HEK293 (cell line): ENCODE measurements at regions not wholly inside any gene's neighbourhood (a gene's known extent, or its start where the extent isn't known, plus 50 kb on each side); places are given as distances from the start of the nearest gene placed in this dataset.

Experiments
- CTCF ChIA-PET: fragments of 350-600 bp; formaldehyde crosslinking; extraction: SDS; loops from one replicate; lab custom pipeline; 2021; ENCODE audit warnings: antibody characterized with exemption; lab: Yijun Ruan, JAX
- POLR2A ChIA-PET: fragments of 300-600 bp; formaldehyde crosslinking; extraction: SDS; loops from one replicate; lab custom pipeline; 2020; ENCODE audit warnings: antibody characterized with exemption, inconsistent platforms; lab: Yijun Ruan, JAX
- H3K27ac ChIP-seq: fragments of 200-500 bp; sonication (Bioruptor generic); 2 replicates; pipeline ENCODE4 v1.5.1; 2014; ENCODE audit warnings: low read depth, low read length, control low read depth, inconsistent platforms; ENCODE audit errors: extremely low read depth
- H3K36me3 ChIP-seq, 2 experiments: fragments of 200-500 bp in 1 of 2; sonication (Bioruptor generic) in 1 of 2; 1 replicate in 1 of 2; 2 replicates in 1 of 2; pipeline ENCODE4 v1.5.1; 2014 to 2017; ENCODE audit warnings: inconsistent platforms in 2 of 2, low read length in 2 of 2; ENCODE audit not compliant: control insufficient read depth in 2 of 2, insufficient read depth in 1 of 2
- H3K4me1 ChIP-seq: fragments of 200-500 bp; sonication (Bioruptor generic); 2 replicates; pipeline ENCODE4 v1.5.1; 2014; ENCODE audit warnings: mild to moderate bottlenecking, low read length, inconsistent platforms; ENCODE audit not compliant: control insufficient read depth, insufficient read depth
- H3K4me3 ChIP-seq: 2 replicates; pipeline ENCODE4 v1.5.1; 2011; ENCODE audit warnings: low read depth, mild to moderate bottlenecking, control low read depth, low read length, moderate library complexity
- H3K9me3 ChIP-seq: fragments of 200-500 bp; sonication (Bioruptor generic); 2 replicates; pipeline ENCODE4 v1.5.1; 2014; ENCODE audit warnings: low read depth, low read length, inconsistent platforms; ENCODE audit not compliant: control insufficient read depth, insufficient read depth
- GLIS2 ChIP-seq: fragments of 450-650 bp; formaldehyde crosslinking; IDR thresholded peaks from 2 replicates; pipeline ENCODE4 v1.5.1; 2016; ENCODE audit warnings: missing biosample characterization, missing genetic modification characterization
- MEIS1 ChIP-seq: sonication (generic); formaldehyde crosslinking; IDR thresholded peaks from 2 replicates; pipeline ENCODE4 v1.8.1; 2022; ENCODE audit warnings: missing genetic modification reagents, mild to moderate bottlenecking, borderline replicate concordance
- OVOL3 ChIP-seq: fragments of 450-650 bp; formaldehyde crosslinking; IDR thresholded peaks from 2 replicates; pipeline ENCODE4 v1.5.1; 2016; ENCODE audit warnings: missing biosample characterization, missing genetic modification characterization
- ZEB2 ChIP-seq: fragments of 450-650 bp; formaldehyde crosslinking; IDR thresholded peaks from 2 replicates; pipeline ENCODE4 v1.5.1; 2016; ENCODE audit warnings: missing biosample characterization, missing genetic modification characterization
- ZFP3 ChIP-seq: fragments of 450-650 bp; formaldehyde crosslinking; IDR thresholded peaks from 2 replicates; pipeline ENCODE4 v1.5.1; 2016; ENCODE audit warnings: low read depth, missing biosample characterization, missing genetic modification characterization
- ZNF146 ChIP-seq: fragments of 450-650 bp; formaldehyde crosslinking; IDR thresholded peaks from 2 replicates; pipeline ENCODE4 v1.5.1; 2016; ENCODE audit warnings: missing biosample characterization, missing genetic modification characterization
- ZNF175 ChIP-seq: fragments of 450-650 bp; formaldehyde crosslinking; IDR thresholded peaks from 2 replicates; pipeline ENCODE4 v1.5.1; 2016; ENCODE audit warnings: missing biosample characterization, missing genetic modification characterization
- ZNF202 ChIP-seq: fragments of 450-650 bp; formaldehyde crosslinking; IDR thresholded peaks from 2 replicates; pipeline ENCODE4 v1.5.1; 2016; ENCODE audit warnings: missing biosample characterization, missing genetic modification characterization, borderline replicate concordance
- ZNF274 ChIP-seq, 2 experiments: fragments of 200-500 bp in 1 of 2; fragments of 450-650 bp in 1 of 2; sonication (Bioruptor generic) in 1 of 2; formaldehyde crosslinking in 1 of 2; IDR thresholded peaks; 2 replicates each; pipeline versions ENCODE4 v1.5.1 to v1.6.1; 2014 to 2016; ENCODE audit warnings: borderline replicate concordance in 1 of 2, inconsistent platforms in 1 of 2, low read length in 1 of 2, missing biosample characterization in 1 of 2, missing genetic modification characterization in 1 of 2
- ZNF341 ChIP-seq: fragments of 450-650 bp; formaldehyde crosslinking; IDR thresholded peaks from 2 replicates; pipeline ENCODE4; 2016; ENCODE audit warnings: low read depth, missing biosample characterization, missing genetic modification characterization
- ZNF350 ChIP-seq: fragments of 450-650 bp; formaldehyde crosslinking; IDR thresholded peaks from 2 replicates; pipeline ENCODE4 v1.5.0; 2017; ENCODE audit warnings: missing biosample characterization, mild to moderate bottlenecking, missing genetic modification characterization
- ZNF529 ChIP-seq: fragments of 450-650 bp; formaldehyde crosslinking; IDR thresholded peaks from 2 replicates; pipeline ENCODE4 v1.5.1; 2017; ENCODE audit warnings: missing genetic modification characterization, missing biosample characterization; ENCODE audit not compliant: insufficient replicate concordance
- ZNF549 ChIP-seq: fragments of 450-650 bp; IDR thresholded peaks from 2 replicates; pipeline ENCODE4 v1.5.1; 2018; ENCODE audit warnings: missing biosample characterization, missing genetic modification characterization, mild to moderate bottlenecking, inconsistent platforms, moderate library complexity
- ZNF555 ChIP-seq: fragments of 450-650 bp; formaldehyde crosslinking; conservative IDR thresholded peaks from 2 replicates; pipeline ENCODE4 v1.5.1; 2017; ENCODE audit warnings: missing biosample characterization, mild to moderate bottlenecking, missing genetic modification characterization, inconsistent platforms
- ZNF623 ChIP-seq: fragments of 450-650 bp; formaldehyde crosslinking; IDR thresholded peaks from 2 replicates; pipeline ENCODE4 v1.5.1; 2016; ENCODE audit warnings: missing biosample characterization, missing genetic modification characterization
- TF ChIP-seq, protein P1 (sequence below): fragments of 450-650 bp; formaldehyde crosslinking; IDR thresholded peaks from 2 replicates; pipeline ENCODE4 v1.5.1; 2017; ENCODE audit warnings: missing biosample characterization, missing genetic modification characterization
- TF ChIP-seq, protein P2 (sequence below): fragments of 450-650 bp; formaldehyde crosslinking; IDR thresholded peaks from 2 replicates; pipeline ENCODE4 v1.5.1; 2016; ENCODE audit warnings: missing biosample characterization, missing genetic modification characterization
- TF ChIP-seq, protein P3 (sequence below): fragments of 450-650 bp; formaldehyde crosslinking; IDR thresholded peaks from 2 replicates; pipeline ENCODE4 v1.5.1; 2016; ENCODE audit warnings: missing biosample characterization, missing genetic modification characterization
- TF ChIP-seq, protein P4 (sequence below): fragments of 450-650 bp; formaldehyde crosslinking; IDR thresholded peaks from 2 replicates; pipeline ENCODE4 v1.5.1; 2016; ENCODE audit warnings: missing biosample characterization, missing genetic modification characterization

DNA sequence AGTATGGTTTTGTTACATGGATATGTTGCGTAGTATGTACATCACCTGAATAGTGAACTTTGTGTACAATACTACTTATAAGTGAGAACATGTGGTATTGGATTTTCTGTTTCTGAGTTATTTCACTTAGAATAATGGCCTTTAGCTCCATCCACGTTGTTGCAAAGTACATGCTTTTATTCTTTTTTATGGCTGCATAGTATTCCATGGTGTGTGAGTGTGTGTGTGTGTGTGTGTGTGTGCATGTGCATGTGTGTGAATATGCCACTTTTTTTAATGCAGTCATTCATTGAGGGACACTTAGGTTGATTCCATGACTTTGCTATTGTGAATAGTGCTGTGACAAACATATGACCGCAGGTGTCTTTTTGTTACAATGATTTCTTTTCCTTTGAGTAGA lies 147.8 kb downstream of the LEPR start:
- CTCF ChIA-PET = no interaction called here
- POLR2A ChIA-PET = no interaction called here
- H3K4me3 ChIP-seq = no peak overlapping the region
- TF ChIP-seq ZNF623 (no peak), ZNF146 (tag by site-specific recombination) (peak; percentile 84)
- TF ChIP-seq, protein P1, sequence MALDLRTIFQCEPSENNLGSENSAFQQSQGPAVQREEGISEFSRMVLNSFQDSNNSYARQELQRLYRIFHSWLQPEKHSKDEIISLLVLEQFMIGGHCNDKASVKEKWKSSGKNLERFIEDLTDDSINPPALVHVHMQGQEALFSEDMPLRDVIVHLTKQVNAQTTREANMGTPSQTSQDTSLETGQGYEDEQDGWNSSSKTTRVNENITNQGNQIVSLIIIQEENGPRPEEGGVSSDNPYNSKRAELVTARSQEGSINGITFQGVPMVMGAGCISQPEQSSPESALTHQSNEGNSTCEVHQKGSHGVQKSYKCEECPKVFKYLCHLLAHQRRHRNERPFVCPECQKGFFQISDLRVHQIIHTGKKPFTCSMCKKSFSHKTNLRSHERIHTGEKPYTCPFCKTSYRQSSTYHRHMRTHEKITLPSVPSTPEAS (tag by site-specific recombination) = peak; percentile 57
- TF ChIP-seq, all 188 proteins: peak for 2
- Histone ChIP-seq H3K36me3 (no peaks in the 10 kb centered on the region; a peak in 1 of 3 replicates), H3K9me3 (no peaks in the 10 kb centered on the region), H3K27ac (no peak overlapping the region), H3K4me1 (no peaks in the 10 kb centered on the region)

DNA sequence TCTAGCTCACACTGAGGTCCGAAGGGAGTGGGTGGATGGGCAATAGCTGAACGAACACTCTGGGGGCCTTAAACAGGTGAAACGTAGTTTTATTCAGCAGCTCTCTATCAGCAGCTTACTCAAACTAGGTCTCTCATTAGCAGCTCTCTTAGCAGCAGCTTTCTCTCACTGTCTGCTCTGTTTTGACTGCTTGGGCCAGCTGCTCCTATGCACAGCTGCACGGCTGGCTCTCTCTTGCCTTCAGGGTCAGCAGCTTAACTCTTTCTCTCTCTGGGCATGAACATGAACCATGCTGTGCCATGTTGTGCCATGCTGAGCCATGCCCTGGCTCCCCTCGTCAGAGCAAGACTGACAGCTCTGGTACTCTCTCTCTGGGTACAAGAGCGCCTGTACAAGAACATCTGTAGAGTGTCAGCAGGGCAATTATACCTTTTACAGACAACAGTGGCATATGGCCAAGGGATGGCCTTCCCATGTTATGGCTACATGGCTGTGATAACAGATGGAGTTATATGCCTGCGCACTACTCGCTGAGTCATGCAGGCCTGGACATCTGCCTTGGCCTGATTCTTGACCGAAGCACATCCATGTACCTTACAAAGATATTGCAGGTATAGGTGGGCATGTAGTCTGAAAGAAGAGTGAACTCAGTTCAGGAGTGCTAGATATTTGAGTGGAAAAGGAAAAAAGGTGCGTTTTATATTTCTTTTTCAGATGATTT lies 152.4 kb downstream of the LEPR start:
- TF ChIP-seq GLIS2 (tag by site-specific recombination) = no peak
- no peak for TF ChIP-seq ZNF341 (tag by site-specific recombination)
- no peak for TF ChIP-seq ZEB2 (tag by site-specific recombination)
- TF ChIP-seq ZNF202 (tag by site-specific recombination) = no peak
- no peak for TF ChIP-seq ZNF274 (IDR thresholded peaks at IDR 0.05; ENCODE audit: low read length)
- TF ChIP-seq ZNF274 (tag by site-specific recombination; IDR thresholded peaks at IDR 0.05; ENCODE audit: borderline replicate concordance) = no peak
- Histone ChIP-seq H3K4me3 (no peak overlapping the region), H3K4me1 (no peaks in the 10 kb centered on the region), H3K36me3 (peaks cover 0 to 3% of the 10 kb centered on the region in 2 experiments; a peak in 1 of 3 replicates), H3K9me3 (no peaks in the 10 kb centered on the region), H3K27ac (no peak overlapping the region)
- CTCF ChIA-PET = interaction anchor here (0.7 kb wide), 1 partner anchor 375 kb away, joined by 3 read pairs; no protein-coding TSS in a partner anchor
- POLR2A ChIA-PET = no interaction called here

DNA sequence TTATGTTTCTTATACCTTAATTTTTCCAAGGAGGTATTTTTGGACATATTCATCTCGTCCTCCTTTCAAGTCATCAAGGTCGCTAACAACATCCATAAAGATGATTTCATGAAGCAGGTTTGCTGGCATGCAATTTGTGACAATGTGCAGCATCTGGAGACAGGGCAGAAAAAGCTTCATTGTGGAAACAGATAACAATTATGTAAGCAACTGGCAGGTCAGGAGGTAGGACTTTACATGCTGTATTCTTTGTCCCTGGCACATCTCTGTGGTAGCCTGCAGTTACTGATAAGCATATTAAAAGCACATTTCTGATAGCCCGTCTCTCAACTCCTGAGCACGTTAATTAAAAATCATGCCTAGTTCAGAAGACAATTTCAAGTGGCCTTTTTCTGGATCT lies 156.8 kb downstream of the LEPR start:
- H3K4me3 ChIP-seq = no peak overlapping the region
- no peak overlapping the region for H3K27ac ChIP-seq
- no peaks in the 10 kb centered on the region for H3K9me3 ChIP-seq
- CTCF ChIA-PET = no interaction called here
- POLR2A ChIA-PET = no interaction called here
- no peaks in the 10 kb centered on the region for H3K4me1 ChIP-seq
- peaks cover 0 to 3% of the 10 kb centered on the region in 2 experiments; a peak in 1 of 3 replicates for H3K36me3 ChIP-seq
- TF ChIP-seq MEIS1 (no peak), ZNF555 (tag by site-specific recombination) (no peak), ZNF175 (no peak), ZNF549 (tag by site-specific recombination) (no peak), ZNF350 (no peak), ZFP3 (tag by site-specific recombination) (no peak), ZNF529 (tag by site-specific recombination) (no peak), OVOL3 (tag by site-specific recombination) (no peak)
- TF ChIP-seq, protein P2, sequence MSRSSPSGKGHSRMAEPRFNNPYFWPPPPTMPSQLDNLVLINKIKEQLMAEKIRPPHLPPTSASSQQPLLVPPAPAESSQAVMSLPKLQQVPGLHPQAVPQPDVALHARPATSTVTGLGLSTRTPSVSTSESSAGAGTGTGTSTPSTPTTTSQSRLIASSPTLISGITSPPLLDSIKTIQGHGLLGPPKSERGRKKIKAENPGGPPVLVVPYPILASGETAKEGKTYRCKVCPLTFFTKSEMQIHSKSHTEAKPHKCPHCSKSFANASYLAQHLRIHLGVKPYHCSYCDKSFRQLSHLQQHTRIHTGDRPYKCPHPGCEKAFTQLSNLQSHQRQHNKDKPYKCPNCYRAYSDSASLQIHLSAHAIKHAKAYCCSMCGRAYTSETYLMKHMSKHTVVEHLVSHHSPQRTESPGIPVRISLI = no peak
- TF ChIP-seq, protein P3, sequence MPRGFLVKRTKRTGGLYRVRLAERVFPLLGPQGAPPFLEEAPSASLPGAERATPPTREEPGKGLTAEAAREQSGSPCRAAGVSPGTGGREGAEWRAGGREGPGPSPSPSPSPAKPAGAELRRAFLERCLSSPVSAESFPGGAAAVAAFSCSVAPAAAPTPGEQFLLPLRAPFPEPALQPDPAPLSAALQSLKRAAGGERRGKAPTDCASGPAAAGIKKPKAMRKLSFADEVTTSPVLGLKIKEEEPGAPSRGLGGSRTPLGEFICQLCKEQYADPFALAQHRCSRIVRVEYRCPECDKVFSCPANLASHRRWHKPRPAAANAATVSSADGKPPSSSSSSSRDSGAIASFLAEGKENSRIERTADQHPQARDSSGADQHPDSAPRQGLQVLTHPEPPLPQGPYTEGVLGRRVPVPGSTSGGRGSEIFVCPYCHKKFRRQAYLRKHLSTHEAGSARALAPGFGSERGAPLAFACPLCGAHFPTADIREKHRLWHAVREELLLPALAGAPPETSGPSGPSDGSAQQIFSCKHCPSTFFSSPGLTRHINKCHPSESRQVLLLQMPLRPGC (tag by site-specific recombination) = no peak
- TF ChIP-seq, protein P4, sequence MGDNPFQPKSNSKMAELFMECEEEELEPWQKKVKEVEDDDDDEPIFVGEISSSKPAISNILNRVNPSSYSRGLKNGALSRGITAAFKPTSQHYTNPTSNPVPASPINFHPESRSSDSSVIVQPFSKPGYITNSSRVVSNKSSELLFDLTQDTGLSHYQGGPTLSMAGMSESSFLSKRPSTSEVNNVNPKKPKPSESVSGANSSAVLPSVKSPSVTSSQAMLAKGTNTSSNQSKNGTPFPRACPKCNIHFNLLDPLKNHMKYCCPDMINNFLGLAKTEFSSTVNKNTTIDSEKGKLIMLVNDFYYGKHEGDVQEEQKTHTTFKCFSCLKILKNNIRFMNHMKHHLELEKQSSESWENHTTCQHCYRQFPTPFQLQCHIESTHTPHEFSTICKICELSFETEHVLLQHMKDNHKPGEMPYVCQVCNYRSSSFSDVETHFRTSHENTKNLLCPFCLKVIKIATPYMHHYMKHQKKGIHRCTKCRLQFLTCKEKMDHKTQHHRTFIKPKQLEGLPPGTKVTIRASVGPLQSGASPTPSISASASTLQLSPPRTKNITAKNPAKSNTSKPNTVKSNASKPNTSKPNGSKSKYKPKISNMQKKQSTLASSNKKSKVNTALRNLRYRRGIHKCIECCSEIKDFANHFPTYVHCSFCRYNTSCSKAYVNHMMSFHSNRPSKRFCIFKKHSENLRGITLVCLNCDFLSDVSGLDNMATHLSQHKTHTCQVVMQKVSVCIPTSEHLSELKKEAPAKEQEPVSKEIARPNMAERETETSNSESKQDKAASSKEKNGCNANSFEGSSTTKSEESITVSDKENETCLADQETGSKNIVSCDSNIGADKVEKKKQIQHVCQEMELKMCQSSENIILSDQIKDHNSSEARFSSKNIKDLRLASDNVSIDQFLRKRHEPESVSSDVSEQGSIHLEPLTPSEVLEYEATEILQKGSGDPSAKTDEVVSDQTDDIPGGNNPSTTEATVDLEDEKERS (tag by site-specific recombination) = no peak
